GM12891 (cell line): ENCODE measurements at regions not wholly inside any gene's neighbourhood (a gene's known extent, or its start where the extent isn't known, plus 50 kb on each side); places are given as distances from the start of the nearest gene placed in this dataset.

ENCODE experiments used
- DNase-seq: peaks from one replicate; pipeline ENCODE4 v3.0.0; 2011; ENCODE audit warnings: low spot score; ENCODE audit not compliant: insufficient read length
- FAIRE-seq: peaks from 2 replicates; lab custom pipeline; 2011; peaks lifted over from hg19 to GRCh38; lab: Jason Lieb, UNC
- PAX5 ChIP-seq: IDR thresholded peaks from 2 replicates; pipeline ENCODE4 v1.6.1; 2011; ENCODE audit warnings: low read length, moderate library complexity, mild to moderate bottlenecking; ENCODE audit not compliant: insufficient read depth, severe bottlenecking
- POLR2A ChIP-seq: IDR thresholded peaks from 2 replicates; pipeline ENCODE4 v1.6.1; 2011; ENCODE audit warnings: low read depth, low read length, control low read depth
- POLR2AphosphoS5 ChIP-seq: IDR thresholded peaks from 2 replicates; pipeline ENCODE4 v1.6.1; 2011; ENCODE audit warnings: low read depth, low read length, control low read depth
- POU2F2 ChIP-seq: IDR thresholded peaks from 2 replicates; pipeline ENCODE4 v1.6.1; 2011; ENCODE audit warnings: low read depth, mild to moderate bottlenecking, control low read depth, low read length, moderate library complexity
- SPI1 ChIP-seq: IDR thresholded peaks from 2 replicates; pipeline ENCODE4 v1.6.1; 2011; ENCODE audit warnings: low read depth, low read length, control low read depth
- TAF1 ChIP-seq: IDR thresholded peaks from 2 replicates; pipeline ENCODE4 v1.6.1; 2011; ENCODE audit warnings: low read depth, low read length, control low read depth

DNA sequence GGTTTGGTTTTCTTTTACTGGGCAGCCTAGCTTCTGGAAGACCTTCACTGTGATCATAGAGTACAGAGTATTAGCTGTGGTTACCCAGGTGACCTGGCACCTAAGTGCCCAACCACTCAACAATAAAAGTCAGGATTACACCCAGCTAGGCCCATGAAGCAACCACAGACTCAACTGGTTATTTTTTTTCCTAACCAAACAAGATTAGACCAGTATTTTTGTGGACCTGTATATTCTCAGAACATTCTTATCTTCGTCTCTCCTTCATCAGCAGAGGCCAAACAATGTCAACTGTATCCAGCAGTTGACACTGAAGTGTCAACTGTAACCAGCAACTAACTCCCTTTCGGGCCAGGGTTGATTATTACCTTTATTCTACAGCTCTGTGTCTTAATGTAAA, 289.2 kb upstream of the SLC39A10 start:
- FAIRE-seq (no peak), DNase-seq (no peak)
- TF ChIP-seq TAF1 (no peak), POLR2A (no peak), PAX5 (no peak), SPI1 (no peak), POU2F2 (no peak), POLR2AphosphoS5 (no peak)

- TF ChIP-seq PAX5 (no peak), POLR2A (no peak), TAF1 (no peak), POLR2AphosphoS5 (no peak), SPI1 (no peak), POU2F2 (no peak)
- DNase-seq (no peak), FAIRE-seq (no peak)
Measured at GRCh38 chr2:195364015-195364965, 292.7 kb upstream of the SLC39A10 start.

- FAIRE-seq (no peak), DNase-seq (no peak)
- TF ChIP-seq TAF1: no peak
- TF ChIP-seq SPI1: no peak
- TF ChIP-seq PAX5: no peak
- TF ChIP-seq POLR2A: no peak
- TF ChIP-seq POLR2AphosphoS5: no peak
- TF ChIP-seq POU2F2: no peak
Measured at GRCh38 chr2:195363496-195363895, 293.5 kb upstream of the SLC39A10 start.

DNA sequence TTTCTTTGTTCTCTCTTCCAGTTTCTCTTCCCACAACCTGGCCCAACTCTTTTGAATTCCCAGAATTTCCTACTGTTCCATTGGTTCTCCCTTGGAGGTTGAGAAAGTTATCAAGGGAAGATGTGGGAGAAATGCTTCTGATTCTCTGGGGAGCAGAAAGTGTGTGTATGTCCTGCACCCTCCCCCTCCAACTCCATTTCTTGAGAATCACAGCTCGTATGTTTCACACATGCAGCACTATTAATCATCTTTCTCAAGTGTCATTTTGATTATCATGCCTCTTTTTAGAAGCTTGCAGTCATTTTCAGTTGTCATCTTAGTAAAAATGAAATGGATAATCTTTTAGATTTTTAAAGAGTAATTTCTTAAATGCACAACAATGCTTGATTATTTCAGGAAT, 296.8 kb upstream of the SLC39A10 start:
- DNase-seq: no peak

DNA sequence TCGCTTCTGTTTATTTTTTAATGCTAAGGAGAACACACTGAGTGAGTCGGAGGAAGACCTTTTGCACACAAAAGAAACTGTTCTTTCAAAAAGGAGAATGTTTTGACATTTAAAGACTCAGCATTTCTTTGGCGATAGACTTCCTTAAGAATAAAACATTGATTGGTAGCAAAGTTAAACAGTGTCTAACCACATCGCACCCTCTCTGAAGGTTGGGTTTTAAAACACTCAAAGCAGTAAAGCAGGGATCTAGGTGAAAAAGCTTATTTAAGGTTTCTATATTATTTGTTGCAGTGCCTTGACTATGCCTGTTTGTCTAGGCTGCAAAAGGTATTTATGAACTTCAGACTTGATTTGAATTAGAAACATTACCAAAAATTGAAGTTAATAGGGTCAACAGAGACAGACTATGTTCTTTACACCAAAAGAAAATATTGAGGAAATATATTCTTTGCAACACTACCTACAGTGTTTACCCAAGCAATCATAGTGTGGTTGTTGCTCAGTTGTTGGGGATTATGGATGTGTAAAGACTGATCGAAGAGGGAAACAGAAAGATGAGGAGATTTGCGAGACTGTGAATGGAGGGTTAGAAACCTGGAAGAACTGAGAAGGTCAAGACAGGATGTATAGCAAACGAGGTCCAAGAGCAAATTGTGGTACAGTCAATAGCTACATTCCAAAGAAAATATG, 297.8 kb upstream of the SLC39A10 start:
- no peak for FAIRE-seq
- TF ChIP-seq SPI1: no peak
- no peak for TF ChIP-seq TAF1
- TF ChIP-seq POLR2A: no peak
- no peak for TF ChIP-seq POLR2AphosphoS5
- no peak for TF ChIP-seq PAX5
- TF ChIP-seq POU2F2: no peak
- no peak for DNase-seq

More for the DNA sequence above, 296.8 kb upstream of the SLC39A10 start:
- FAIRE-seq: no peak
- TF ChIP-seq POLR2AphosphoS5: no peak
- no peak for TF ChIP-seq TAF1
- no peak for TF ChIP-seq POLR2A
- TF ChIP-seq SPI1: no peak
- TF ChIP-seq POU2F2: no peak
- TF ChIP-seq PAX5: no peak

DNA sequence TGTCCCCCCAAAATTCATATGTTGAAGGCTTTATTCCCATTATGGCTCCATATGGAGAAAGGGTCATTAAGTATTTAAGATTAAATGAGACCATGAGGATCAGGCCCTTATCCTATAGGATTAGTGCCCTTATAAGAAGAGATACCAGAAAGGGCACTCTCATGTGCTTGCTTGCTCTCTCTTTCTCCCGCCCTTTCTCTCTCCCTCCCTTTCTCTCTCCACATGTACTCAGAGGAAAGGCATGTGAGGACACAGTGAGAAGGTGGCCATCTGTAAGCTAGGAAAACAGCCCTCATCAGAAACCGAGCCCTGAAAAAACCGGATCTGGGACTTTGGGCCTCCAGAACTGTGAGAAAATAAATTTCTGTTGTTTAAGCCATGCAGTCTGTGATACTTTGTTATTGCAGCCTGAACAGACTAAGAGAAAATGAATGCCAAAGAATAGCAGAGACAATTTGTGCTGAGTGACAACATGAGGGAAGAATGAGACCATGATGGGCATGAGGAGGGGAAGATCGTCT, 300.0 kb upstream of the SLC39A10 start:
- DNase-seq: no peak
- FAIRE-seq: no peak
- TF ChIP-seq PAX5 (no peak), POLR2A (no peak), POU2F2 (no peak), SPI1 (no peak), POLR2AphosphoS5 (no peak), TAF1 (no peak)

GRCh38 chr2:195356026-195356425, 301.0 kb upstream of the SLC39A10 start:
- no peak for FAIRE-seq
- DNase-seq: no peak
- no peak for TF ChIP-seq POU2F2
- TF ChIP-seq PAX5: no peak
- TF ChIP-seq POLR2AphosphoS5: no peak
- TF ChIP-seq POLR2A: no peak
- TF ChIP-seq TAF1: no peak
- TF ChIP-seq SPI1: no peak

GRCh38 chr2:195352581-195352980, 304.4 kb upstream of the SLC39A10 start:
- FAIRE-seq: no peak
- TF ChIP-seq POLR2AphosphoS5 (no peak), TAF1 (no peak), POU2F2 (no peak), POLR2A (no peak), SPI1 (no peak), PAX5 (no peak)
- DNase-seq: no peak

DNA sequence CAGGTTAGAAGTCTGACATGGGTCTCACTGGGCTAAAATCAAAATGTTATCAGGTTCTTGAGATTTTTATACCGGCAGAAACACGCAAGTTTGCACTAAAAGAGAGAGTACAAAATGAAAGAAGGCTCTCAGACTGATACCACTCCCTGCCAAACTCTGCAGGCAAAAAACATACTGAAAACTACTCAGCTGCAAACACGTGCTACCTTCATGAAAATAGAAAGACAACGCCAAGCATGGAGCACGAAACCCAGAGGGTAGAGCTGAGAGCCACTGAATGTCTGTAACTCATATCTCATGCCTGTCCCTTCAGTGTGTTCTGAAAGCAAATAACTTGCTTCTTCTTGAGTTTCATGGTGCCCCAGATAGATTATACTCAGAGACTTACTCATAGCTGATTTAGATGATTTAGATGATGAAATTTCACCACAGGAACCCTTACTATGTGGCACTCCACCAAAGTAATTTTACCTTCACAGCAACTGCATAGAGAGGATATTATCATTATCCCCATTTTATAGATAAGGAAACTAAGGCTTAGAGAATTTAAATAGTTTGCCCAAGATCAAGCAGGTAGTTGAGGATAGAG, 313.0 kb upstream of the SLC39A10 start:
- FAIRE-seq: no peak
- no peak for DNase-seq
- no peak for TF ChIP-seq PAX5
- no peak for TF ChIP-seq TAF1
- TF ChIP-seq POLR2AphosphoS5: no peak
- TF ChIP-seq SPI1: no peak
- TF ChIP-seq POU2F2: no peak
- no peak for TF ChIP-seq POLR2A
